ENCODE measurements at regions not wholly inside any gene's neighbourhood (a gene's known extent, or its start where the extent isn't known, plus 50 kb on each side); places are given as distances from the start of the nearest gene placed in this dataset.

DNA sequence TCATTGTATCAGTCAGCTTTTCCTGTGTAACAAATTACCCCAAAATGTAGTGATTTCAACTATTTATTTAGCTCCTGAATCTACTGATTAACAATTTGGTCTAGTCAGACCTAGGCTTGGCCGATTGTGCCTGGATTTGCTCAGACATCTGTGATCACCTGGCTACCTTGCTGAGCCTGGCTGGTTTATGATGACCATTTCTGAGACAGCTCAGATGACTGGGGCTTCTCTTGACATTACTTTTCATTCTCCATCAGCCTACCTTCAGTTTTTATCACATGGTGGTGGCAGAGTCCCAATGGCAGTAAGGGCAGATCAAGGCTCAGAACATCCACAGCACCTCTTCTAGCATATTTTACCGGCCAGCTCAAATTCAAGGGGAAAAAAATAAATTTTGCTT lies 286.3 kb downstream of the BTG1 start:
- no peak for ATAC-seq
- no peak for DNase-seq (ENCODE audit: low read depth, low spot score)
- H3K27ac ChIP-seq (ENCODE audit: low read length), result no peak overlapping the region
- in situ Hi-C loops (cut with HindIII; ENCODE audit: low pct_unique_long_range_greater_than_20kb, low sequenced_read_pairs) (no loop called here), intact Hi-C loops (cut with micrococcal nuclease; ENCODE audit: unreplicated experiment) (no loop called here)
- POLR2A ChIA-PET, result no interaction called here
- H3K4me3 ChIP-seq (ENCODE audit: low read depth in 2 of 2, low read length in 2 of 2), result no peak overlapping the region
- no TSS peak for BruUV-seq (replicated peaks)
- CTCF ChIA-PET, result no interaction called here
- H3K27me3 ChIP-seq (ENCODE audit: control insufficient read depth, insufficient read depth, low read length), result no peaks in the 10 kb centered on the region
- TF ChIP-seq TCF7L2 (IDR thresholded peaks at IDR 0.05; ENCODE audit: low read depth, low read length) (no peak), SIN3A (IDR thresholded peaks at IDR 0.05; ENCODE audit: borderline replicate concordance, insufficient read depth, low read depth, low read length) (no peak), POLR2AphosphoS5 (IDR thresholded peaks at IDR 0.05; ENCODE audit: low read depth, low read length) (no peak)
- TF ChIP-seq, protein P1, sequence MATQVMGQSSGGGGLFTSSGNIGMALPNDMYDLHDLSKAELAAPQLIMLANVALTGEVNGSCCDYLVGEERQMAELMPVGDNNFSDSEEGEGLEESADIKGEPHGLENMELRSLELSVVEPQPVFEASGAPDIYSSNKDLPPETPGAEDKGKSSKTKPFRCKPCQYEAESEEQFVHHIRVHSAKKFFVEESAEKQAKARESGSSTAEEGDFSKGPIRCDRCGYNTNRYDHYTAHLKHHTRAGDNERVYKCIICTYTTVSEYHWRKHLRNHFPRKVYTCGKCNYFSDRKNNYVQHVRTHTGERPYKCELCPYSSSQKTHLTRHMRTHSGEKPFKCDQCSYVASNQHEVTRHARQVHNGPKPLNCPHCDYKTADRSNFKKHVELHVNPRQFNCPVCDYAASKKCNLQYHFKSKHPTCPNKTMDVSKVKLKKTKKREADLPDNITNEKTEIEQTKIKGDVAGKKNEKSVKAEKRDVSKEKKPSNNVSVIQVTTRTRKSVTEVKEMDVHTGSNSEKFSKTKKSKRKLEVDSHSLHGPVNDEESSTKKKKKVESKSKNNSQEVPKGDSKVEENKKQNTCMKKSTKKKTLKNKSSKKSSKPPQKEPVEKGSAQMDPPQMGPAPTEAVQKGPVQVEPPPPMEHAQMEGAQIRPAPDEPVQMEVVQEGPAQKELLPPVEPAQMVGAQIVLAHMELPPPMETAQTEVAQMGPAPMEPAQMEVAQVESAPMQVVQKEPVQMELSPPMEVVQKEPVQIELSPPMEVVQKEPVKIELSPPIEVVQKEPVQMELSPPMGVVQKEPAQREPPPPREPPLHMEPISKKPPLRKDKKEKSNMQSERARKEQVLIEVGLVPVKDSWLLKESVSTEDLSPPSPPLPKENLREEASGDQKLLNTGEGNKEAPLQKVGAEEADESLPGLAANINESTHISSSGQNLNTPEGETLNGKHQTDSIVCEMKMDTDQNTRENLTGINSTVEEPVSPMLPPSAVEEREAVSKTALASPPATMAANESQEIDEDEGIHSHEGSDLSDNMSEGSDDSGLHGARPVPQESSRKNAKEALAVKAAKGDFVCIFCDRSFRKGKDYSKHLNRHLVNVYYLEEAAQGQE (IDR thresholded peaks at IDR 0.05; ENCODE audit: insufficient read depth in 1 of 2, low read depth in 2 of 2, low read length in 1 of 2), result no peak
- TF ChIP-seq, protein P2, sequence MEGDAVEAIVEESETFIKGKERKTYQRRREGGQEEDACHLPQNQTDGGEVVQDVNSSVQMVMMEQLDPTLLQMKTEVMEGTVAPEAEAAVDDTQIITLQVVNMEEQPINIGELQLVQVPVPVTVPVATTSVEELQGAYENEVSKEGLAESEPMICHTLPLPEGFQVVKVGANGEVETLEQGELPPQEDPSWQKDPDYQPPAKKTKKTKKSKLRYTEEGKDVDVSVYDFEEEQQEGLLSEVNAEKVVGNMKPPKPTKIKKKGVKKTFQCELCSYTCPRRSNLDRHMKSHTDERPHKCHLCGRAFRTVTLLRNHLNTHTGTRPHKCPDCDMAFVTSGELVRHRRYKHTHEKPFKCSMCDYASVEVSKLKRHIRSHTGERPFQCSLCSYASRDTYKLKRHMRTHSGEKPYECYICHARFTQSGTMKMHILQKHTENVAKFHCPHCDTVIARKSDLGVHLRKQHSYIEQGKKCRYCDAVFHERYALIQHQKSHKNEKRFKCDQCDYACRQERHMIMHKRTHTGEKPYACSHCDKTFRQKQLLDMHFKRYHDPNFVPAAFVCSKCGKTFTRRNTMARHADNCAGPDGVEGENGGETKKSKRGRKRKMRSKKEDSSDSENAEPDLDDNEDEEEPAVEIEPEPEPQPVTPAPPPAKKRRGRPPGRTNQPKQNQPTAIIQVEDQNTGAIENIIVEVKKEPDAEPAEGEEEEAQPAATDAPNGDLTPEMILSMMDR (IDR thresholded peaks at IDR 0.05), result no peak
- H3K9me3 ChIP-seq (ENCODE audit: control insufficient read depth, insufficient read depth, low read depth, low read length), result no peaks in the 10 kb centered on the region
- no peaks in the 10 kb centered on the region for H3K4me1 ChIP-seq (ENCODE audit: control insufficient read depth, insufficient read depth, low read length)
- no peaks in the 10 kb centered on the region for H3K36me3 ChIP-seq (ENCODE audit: control insufficient read depth, insufficient read depth, low read length)

DNA sequence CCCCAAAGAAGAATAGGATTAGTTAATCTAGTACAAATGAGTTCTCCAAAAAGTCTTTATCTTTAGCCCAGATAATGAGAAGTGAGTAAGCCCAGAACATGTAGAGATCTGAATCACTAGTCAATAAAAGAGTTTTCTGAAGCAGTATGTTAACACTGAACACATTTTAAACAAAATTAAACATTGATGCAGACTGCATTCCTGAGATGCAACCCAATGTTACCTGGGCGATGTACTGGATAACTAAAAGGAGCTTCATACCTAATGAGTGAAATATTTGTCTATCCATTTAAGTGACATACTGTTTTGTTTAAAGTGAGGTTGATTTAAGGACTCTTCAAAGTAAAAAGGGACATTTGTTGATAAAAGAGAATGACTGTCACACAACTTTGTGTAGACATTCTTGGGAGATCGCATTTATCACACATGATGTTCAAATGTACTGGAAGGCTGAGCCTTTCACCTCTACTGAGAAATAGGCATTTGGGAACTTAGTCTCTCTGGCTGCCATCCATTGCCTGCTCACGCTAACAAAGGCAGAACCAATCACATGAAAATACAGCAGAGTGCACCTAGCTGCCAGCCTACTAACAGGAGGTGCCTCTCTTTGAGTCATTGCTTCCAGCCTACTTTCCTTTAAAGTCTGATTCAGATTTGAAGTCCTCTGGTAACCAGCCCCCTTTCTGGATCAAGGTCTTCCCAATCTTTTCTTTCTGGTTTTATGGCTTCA lies 287.7 kb downstream of the BTG1 start:
- BruUV-seq (replicated peaks), result no TSS peak
- intact Hi-C loops (cut with micrococcal nuclease; ENCODE audit: unreplicated experiment) (no loop called here), in situ Hi-C loops (cut with HindIII; ENCODE audit: low pct_unique_long_range_greater_than_20kb, low sequenced_read_pairs) (no loop called here)
- POLR2A ChIA-PET, result no interaction called here
- ATAC-seq (no peak), DNase-seq (ENCODE audit: low read depth, low spot score) (no peak)
- no peaks in the 10 kb centered on the region for H3K27me3 ChIP-seq (ENCODE audit: control insufficient read depth, insufficient read depth, low read length)
- H3K4me1 ChIP-seq (ENCODE audit: control insufficient read depth, insufficient read depth, low read length), result no peaks in the 10 kb centered on the region
- H3K9me3 ChIP-seq (ENCODE audit: control insufficient read depth, insufficient read depth, low read depth, low read length), result no peaks in the 10 kb centered on the region
- H3K36me3 ChIP-seq (ENCODE audit: control insufficient read depth, insufficient read depth, low read length), result no peaks in the 10 kb centered on the region
- TF ChIP-seq, protein P1 (IDR thresholded peaks at IDR 0.05; ENCODE audit: insufficient read depth in 1 of 2, low read depth in 2 of 2, low read length in 1 of 2), result no peak
- TF ChIP-seq POLR2AphosphoS5 (IDR thresholded peaks at IDR 0.05; ENCODE audit: low read depth, low read length), result no peak
- TF ChIP-seq SIN3A (IDR thresholded peaks at IDR 0.05; ENCODE audit: borderline replicate concordance, insufficient read depth, low read depth, low read length), result no peak
- TF ChIP-seq, protein P2 (IDR thresholded peaks at IDR 0.05), result no peak
- no peak for TF ChIP-seq TCF7L2 (IDR thresholded peaks at IDR 0.05; ENCODE audit: low read depth, low read length)
- H3K27ac ChIP-seq (ENCODE audit: low read length), result no peak overlapping the region
- CTCF ChIA-PET, result no interaction called here
- H3K4me3 ChIP-seq (ENCODE audit: low read depth in 2 of 2, low read length in 2 of 2), result no peak overlapping the region
